Posterior cingulate gyrus (tissue), 11 donors: ENCODE measurements at regions not wholly inside any gene's neighbourhood (a gene's known extent, or its start where the extent isn't known, plus 50 kb on each side); places are given as distances from the start of the nearest gene placed in this dataset.

Experiments used
- DNase-seq, 10 donors: peaks; one replicate each; pipeline versions ENCODE4 v3.0.0 to v3.0.0-alpha.2; 2020 to 2021; ENCODE audit warnings: mixed read lengths in 3 of 10
- intact Hi-C: fragments of 100-400 bp; cut with DNase I; formaldehyde crosslinking; loops from one replicate; pipeline ENCODE4 v1.15.1; 2023

DNA sequence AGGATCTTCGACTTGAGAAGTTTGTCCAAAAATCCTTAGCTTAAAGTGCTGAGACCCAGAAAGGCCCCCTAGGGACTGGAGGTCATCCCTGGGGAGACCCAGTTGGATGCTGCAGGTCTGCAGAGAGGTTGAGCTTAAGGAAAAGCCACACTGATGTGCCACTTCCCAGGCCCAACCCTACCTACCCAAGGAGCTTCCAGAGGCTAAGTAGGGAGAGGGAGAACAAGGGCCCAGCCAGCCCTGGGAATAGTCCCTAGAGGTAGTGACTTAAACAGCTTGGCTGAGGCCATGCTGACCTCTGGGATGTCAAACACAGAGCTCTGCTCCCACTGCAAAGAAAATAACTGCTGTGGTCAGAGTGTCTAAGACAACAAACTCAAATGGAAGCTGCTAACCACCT, 693.7 kb downstream of the MATN1 start:
- DNase-seq: no peak
- intact Hi-C loops: no loop called here

DNA sequence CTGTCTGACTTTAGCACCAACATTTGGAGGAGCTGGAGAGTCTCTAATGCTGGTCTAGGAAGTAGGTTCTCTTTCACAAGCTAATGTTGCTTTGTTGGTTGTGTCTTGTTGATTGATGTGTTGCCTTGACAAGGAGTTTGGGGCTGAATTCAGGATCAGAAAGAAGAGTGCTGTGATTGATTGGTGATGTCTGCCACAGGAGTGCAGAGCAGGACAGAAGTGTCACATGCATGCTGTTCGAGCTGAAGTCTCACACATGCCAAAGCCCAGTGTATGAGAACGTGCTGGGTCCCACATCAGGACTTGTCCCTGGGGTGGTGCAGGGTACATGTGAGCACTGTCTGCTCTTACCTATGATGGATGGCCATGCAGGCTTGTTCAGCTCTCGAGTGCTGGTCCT, 694.4 kb downstream of the MATN1 start:
- intact Hi-C loops: no loop called here
- no peak for DNase-seq

DNA sequence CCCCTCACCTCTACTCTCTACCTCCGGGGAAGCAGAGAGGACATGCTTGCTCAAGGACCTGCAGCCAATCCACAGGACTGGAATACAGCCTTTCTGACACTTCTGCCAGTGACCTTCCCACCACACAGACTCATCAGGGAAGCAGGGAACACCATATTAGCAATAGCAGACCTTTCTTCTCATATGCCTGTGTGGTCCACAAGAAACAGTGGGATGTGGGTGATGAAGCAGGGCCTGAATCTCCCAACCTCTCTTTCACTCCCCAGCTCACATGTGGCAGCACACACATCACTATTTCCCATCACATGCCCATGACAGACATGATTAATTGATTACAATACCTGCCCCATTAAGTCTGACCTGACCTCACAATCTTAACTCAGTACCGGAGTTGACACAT, 695.1 kb downstream of the MATN1 start:
- intact Hi-C loops: no loop called here
- DNase-seq: no peak

DNA sequence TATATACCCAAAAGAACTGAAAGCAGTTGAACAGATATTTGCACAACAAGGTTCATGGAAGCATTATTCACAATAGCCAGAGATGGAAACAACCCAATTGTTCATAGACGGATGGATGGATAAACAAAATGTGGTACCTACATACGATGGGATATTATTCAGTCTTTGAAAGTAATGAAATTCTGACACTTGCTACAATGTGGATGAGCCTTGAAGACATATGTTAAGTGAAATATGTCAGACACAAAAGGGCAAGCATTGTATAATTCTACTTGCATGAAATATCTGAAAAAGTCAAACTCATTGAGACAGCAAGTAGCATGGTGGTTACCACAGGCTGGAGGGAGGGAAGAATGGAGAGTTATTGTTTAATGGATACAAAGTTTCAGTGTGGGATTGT, 696.1 kb downstream of the MATN1 start:
- DNase-seq: no peak
- intact Hi-C loops: no loop called here

DNA sequence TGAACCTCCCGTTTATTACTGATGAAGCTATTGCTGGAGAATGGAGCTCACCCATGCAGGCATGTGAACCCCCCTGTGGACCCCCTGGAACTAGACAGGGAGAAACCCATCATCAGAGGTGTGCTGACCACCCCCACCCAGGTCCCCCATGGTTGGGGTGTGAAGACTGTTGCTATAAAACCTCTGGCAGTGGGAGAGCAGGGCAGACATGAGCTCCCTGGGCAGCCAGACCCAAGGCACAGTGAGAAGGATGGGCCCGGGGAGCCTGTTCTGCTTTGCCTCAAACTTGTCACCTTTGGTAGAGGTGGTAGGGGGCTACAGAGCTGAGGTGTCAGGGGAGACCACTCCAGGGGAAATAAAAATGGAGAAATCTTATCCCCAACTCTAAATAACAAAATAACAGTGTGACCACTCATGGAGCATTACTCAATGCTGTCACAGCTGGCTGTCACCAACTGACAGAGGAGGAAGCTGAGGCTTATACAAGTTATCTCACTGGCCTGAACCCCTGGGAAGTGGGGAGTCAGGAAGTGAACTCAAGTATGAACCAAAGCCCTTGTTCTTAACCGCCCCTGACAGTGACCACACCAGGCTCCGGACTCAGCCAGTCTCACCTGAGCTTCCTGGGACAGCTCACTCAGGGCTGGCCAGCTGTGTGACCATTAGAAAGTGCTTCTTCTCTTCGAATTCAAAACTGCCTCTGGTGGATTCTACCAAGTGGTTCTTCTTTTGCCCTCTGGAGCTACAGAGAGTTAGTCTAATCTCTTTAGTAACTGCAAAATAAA, 698.8 kb downstream of the MATN1 start:
- peak in 1 of 10 donors; percentile 45 for DNase-seq
- intact Hi-C loops: no loop called here

DNA sequence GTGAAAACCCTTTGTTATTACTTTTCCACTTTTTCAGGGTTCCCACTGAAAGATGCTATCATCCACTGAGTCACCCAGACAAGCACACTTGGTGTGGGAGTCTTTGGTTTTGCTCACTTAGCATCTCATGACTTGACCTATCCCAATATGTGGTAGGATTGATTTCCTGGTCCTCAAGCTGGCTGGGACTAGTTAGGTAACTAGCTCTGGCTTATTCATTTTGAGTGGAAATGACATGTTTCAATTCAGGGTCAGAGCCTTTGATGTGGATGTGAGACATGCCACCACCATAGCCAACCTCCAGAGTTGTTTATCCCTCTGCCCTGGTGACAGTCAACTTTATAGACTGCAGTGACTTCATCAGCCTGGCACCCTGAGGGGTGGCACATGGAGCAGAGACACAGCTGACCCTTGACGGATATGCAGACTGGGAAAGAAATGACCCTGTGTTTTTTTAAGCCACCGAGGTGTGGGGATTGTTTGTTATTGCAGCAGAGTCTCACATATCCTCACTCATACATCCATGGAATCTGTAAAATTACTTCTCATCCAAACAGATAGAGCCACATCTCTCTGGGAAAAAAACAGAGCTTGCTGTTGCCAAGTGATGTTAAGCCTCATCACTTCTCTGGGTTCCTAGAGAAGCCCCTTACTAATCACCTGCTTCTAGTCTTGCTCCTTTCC, 699.9 kb downstream of the MATN1 start:
- peak in 1 of 10 donors; percentile 34 for DNase-seq
- intact Hi-C loops: no loop called here

DNA sequence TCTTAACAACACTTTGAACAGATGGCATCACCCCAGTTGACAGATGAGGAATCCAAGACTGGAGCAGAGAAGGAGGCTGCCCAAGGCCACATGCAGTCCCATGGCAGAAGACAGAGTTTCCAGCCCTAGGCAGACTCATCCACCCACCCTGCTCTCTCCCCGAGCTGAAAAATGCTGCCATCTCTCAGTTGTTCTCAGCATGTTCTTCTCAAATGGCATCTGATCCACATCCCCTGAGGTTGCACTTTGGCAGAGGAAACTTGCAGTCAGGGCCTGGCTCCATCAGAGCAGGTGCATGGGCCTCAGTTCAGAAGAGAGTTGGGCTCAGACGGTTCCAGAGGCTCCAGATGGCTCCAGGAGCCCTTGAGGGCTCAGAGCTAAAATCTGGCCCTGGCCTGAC, 709.4 kb downstream of the MATN1 start:
- intact Hi-C loops: no loop called here
- peak in 1 of 10 donors; percentile 51 for DNase-seq

DNA sequence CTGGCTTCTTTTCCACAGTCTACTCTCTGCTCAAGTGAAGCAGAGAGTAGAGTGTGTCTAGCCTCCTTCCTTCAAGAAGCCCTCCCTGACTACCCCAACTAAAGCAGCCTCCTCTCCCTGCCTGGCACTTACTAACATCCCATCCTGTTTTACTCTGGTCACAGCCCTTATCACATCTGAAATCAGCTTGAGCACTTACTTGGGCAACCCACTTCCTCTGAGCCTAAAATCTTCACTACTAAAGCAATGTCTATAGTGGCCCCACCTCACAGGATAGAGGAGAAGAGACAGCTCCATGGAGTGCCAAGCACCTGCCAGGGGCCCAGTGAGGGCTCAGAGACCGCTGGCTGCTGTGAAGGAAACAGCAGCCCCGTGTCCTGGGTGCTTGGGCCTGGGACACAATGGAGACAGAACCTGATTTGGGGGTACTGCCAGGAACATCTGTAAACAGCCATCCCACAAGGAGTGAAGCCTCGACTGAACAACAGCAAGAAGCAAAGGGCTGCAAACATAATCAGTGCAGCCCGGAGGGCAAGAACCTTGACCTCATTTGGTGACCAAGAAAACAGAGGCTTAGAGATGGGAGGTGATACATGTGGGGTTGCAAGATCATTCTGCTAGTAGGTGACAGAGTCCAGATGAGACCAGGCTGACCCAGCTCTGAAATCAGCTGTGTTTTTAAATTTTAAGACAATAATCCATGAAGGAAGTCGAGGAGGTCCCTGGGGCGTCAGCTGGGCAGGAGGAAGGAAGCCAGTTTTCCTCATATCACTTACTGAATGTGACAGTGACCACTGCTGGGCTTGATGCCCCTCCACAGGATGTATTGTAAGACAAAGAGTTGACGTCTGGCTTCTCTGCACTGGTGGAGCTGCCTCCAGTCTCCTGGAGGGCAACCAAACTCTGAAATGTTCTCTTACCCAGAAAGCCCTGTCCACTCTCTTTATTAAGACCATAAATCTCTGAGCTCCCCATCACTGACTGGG, 710.6 kb downstream of the MATN1 start:
- intact Hi-C loops: no loop called here
- DNase-seq: peak in 1 of 10 donors; percentile 38

DNA sequence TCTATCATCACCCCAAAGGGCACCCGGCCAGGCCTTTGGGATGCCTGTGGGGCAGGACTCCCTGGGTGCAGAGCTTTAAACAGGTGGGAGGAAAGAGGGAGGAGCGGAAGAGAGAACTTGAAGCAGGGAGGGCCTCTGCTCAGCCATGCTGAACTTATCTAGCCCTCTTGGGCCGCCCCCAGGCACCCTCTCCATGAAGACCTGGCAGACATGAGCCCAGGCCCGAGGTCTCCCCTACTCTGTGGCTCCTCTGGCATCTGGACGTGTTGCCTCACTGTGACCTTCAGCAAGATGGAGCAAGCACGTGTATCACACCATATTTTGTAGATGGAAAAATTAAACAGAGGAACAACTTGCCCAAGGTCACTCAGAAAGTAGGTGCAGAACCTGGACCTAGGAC, 711.4 kb downstream of the MATN1 start:
- intact Hi-C loops: no loop called here
- DNase-seq: peak in 1 of 10 donors; percentile 67

DNA sequence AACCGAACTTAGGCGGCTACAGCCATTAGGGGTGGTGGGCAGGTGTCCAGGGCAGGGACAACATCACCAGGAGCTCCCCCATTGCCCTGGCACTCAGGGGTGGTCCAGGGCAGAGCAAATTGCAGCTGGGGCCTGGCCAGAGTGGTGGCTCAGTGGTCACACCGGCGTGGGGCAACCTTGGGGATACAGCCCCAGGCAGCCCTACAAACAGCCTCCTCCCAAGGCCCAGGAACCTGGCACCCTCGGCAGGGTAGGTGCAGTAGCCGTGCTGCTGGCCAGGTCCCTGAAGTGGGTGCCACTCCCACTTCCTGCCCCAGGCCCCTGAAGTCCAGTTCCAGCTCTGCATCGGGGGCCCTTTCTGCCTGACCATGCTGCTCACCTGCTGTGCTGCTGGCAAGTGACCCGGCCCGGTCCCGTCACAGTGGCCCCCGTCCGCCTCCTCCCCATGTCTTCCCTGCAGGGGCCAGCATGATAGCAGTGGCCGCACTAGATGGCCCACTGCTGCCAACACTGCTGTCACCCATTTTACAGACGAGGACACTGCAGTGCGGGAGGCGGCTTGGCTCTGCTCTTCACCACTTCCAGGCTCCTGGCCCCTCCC, 712.8 kb downstream of the MATN1 start:
- intact Hi-C loops: no loop called here
- DNase-seq: peak in 1 of 10 donors; percentile 78

DNA sequence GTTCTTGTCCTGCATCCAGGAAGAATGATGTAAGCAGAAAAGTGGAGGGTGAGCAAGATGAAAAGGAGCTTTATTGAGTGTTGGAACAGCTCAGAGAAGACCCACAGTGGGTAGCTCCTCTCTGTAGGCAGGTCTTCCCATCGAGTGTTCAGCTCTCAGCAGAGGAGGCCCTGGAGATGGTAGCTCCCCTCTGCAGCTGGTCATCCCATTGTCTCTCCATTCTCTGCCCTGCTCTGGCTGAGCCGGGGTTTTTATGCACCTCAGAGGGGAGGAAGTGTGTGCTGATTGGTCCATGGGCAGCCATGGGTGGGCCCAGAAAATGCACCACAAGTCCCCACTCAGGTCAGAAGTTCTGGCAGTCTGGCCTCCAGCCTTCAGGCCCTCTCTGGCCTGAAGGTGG, 713.7 kb downstream of the MATN1 start:
- DNase-seq: no peak
- intact Hi-C loops: no loop called here

DNA sequence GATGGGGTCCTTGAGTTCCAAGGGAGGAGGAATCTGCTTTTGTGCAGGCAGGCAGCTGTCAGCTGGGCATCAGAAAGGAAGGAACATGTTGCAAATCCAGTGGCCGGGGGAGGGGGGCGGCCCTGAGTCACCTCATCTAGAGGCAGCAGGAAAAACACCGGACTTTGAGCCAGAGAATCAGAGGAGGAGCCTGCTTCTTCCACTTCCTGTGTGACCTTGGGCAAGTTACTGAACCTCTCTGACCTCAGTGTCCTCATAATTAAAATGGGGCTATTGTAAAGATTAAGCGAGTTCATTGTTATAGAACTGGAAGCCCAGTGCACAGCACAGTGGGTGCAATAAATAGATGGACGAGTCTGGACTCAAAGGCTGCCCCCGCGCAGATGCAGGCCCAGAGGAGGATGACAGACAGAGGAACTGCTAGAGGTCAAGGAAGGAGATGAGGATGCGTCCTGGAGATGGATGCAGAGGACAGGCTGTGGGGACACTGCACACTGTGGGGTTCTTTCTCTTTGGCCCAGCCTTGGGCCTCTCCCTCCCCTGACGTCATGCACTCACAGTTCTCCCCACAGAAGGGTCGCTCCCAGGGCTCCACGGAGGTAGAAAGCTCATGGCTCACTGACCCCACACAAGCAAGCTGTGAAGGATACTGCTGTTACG, 714.3 kb downstream of the MATN1 start:
- peak in 1 of 10 donors; percentile 59 for DNase-seq
- intact Hi-C loops: no loop called here

DNA sequence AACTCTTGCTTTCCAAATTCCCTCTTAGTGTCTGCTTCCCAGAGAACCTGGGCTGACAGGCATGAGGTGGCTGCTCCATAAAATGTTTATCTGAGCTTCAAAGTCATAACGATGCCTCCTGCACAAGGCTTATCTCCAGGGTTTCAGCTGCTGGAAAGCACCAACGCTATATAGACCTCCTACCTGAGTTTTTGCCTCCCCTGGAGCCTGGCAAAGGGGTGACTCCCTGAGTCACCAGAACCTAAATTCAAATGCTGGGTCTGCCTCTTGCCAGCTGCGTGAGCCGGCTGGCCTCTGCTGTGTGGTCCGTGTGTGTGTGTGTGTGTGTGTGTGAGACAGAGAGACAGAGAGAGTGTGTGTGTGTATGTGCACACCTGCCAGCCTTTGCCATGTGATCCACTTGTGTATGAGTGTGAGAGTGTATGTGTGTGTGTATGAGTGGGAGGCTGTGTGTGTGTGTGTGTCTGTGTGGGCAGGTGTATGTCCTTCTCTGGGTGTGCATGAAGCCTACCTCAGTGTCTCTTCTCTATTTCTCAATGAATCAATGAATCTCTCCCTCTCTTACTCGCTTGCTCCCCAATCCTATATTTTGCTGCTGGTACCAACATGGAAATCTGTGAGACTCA, 714.9 kb downstream of the MATN1 start:
- DNase-seq: no peak
- intact Hi-C loops: no loop called here

DNA sequence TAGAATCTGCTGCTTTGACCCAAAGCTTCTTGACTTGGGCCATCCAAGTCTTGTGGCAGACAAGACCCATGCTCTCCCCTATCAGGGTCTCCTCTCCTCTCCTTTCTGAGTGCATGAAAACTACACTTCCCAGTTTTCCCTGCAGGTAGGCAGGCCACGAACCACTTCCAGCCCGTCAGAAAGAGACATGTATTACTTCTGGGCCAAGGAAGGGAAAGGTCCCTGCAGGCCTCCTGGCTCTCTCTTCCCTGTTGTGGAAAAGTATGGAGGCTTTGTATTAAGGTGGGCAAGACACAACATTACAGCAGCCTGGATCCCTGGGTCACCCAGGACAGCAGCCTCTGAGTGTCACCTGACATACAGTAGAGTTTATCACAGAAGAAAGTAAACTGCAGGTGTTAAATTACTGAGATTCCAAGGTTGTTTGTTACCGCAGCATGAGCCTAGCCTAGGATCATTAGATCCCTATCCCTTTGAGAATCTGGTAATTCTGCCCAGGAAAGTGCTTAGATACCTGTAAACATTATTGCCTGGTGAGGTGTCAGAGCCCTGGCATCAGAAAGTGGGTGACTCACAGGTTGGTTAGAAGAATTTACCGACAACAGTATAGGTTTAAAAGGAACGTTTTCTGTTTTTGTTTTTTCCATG, 717.3 kb downstream of the MATN1 start:
- intact Hi-C loops: no loop called here
- no peak for DNase-seq

DNA sequence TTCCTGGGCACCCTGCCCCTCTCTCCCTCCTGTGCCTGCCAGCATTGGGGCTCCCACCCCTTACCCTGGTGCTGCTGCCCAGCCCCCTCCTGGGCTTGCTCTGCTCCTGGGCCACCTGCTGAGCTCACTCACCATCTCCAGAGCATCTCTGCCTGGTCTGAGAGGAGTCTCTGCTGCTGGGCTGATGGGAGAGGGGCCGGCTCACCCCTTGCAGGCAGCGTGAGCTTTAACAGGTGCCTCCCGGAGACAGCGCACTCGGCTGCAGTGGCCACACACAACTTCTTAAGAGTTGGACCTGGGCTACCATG, 721.7 kb downstream of the MATN1 start:
- no peak for DNase-seq
- intact Hi-C loops: no loop called here

DNA sequence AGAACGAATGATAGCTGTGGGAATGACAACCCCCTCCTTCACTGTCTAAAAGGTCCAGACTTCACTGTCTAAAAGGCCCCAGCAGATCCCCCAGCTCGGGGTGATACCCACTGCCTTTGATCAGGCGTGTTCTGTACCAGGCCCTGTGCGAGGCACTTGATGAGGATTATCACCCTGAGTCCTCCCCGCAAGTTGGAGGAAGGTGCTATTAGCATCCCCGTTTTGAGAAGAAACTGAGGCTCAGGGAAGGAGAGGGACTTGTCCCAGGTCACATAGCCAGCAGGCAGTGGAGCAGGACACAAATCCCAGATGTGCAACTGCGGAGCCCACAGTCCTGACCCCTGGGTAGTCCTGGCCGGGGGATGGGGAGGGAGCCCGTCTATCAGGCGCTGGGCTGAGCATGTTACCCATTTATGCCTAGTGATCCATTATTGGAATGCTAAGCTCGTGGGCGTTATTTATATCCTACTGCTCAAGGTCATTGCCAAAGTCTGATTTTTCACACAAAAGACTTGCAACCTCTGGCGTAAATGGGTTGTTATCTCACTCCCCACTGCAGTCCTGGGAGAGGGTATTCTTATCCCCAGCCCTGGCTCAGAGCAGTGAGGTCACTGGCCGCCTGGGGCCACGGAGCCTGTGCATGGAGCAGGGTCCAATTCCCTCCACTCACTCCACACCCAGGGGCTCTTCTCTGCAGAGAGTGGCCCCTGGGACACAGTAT, 722.2 kb downstream of the MATN1 start:
- intact Hi-C loops: no loop called here
- DNase-seq: no peak

DNA sequence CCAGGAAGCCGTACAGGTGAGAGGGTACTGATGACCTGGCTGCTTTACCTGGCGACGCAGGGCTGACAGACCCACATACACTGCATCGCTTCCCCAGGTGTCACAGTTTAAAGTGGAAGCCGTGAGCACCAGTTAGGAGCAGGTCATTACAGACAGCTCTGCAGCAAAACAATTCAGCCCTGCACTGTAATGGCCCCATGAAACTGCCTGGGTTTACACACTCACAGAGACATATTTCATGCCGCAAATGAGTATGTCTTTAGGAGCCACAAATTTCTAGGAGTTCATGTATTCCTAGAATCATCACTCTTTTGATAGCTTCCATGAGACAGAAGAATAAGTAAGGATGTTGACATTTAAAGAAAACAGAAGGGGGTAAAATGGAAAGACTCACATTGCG, 723.1 kb downstream of the MATN1 start:
- no peak for DNase-seq
- intact Hi-C loops: no loop called here

DNA sequence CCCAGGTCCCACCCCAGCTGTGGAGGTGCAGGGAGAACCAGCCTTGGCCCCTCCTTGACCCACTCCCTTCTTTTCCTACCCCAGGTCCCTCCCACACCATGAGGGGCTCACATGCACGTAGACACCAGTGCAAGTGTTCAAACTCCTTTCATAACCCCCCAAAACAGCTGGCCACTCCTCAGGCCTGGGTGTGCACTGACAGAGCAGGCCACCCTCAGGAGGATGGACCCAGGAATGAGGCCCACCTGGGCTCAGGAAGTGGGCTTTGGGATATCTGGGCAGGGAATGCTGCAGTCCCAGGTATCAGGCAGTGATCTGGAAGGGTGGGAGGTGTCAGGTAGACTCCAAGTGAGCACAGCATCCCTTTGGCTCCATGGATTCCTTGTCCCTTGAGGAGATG, 723.8 kb downstream of the MATN1 start:
- DNase-seq: no peak
- intact Hi-C loops: no loop called here

DNA sequence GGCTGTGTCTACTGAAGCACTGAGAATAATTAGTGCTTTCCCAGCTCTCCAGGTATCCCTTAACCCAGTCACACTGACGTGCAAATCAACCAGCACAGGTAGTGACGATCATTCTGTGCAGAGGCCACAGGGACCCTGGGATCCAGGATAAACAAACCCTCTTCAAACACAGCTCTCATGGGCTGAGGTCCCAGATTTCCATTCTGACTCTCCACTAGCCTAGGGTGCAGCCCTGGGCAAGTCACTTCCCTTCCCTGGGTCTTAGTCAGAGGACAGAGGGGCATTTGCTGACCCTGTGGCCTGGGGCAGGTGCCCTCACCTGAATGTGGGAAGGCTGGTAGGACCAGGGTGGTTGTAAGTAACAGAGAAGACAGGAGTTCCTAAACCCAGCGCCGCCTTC, 724.7 kb downstream of the MATN1 start:
- DNase-seq: no peak
- intact Hi-C loops: no loop called here
